Suprapubic skin (tissue), 3 donors: ENCODE measurements at regions not wholly inside any gene's neighbourhood (a gene's known extent, or its start where the extent isn't known, plus 50 kb on each side); places are given as distances from the start of the nearest gene placed in this dataset.

Source experiments
- POLR2A ChIP-seq, 2 donors: fragments of 450-650 bp; IDR thresholded peaks; one replicate each; pipeline ENCODE4 v1.6.1; 2017; ENCODE audit warnings: antibody characterized with exemption in 2 of 2, mild to moderate bottlenecking in 2 of 2, moderate library complexity in 2 of 2
- TF ChIP-seq, protein P1 (sequence below), 2 donors: fragments of 200-600 bp in 1 of 2; fragments of 450-650 bp in 1 of 2; sonication (generic) in 1 of 2; IDR thresholded peaks; one replicate each; pipeline ENCODE4 v1.5.1; 2016 to 2019; ENCODE audit warnings: antibody characterized with exemption in 2 of 2, mild to moderate bottlenecking in 1 of 2, moderate library complexity in 1 of 2

DNA sequence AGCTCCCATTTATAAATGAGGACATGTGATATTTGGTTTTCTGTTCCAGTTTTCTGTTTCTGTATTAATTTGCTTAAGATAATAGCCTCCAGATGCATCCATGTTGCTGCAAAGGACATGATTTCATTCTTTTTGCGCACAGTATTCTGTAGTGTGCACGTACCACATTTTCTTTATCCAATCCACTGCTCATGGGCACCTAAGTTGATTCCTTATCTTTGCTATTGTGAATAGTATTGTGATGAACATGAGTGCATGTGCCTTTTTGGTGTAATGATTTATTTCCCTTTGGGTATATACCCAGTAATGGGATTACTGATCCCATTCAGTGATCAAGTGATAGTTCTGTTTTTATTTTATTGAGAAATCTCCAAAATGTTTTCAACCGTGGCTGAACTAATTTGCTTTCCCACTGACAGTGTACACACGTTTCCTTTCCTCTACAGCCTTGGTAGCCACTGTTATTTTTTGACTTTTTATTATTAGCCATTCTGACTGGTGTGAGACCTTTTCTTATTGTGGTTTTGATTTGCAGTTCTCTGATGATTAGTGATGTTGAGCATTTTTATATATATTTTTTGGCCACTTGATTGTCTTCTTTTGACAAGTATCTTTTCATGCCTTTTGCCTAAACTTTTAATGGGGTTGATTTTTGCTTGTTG, 226.0 kb upstream of the ANO3 start:
- TF ChIP-seq, protein P1, sequence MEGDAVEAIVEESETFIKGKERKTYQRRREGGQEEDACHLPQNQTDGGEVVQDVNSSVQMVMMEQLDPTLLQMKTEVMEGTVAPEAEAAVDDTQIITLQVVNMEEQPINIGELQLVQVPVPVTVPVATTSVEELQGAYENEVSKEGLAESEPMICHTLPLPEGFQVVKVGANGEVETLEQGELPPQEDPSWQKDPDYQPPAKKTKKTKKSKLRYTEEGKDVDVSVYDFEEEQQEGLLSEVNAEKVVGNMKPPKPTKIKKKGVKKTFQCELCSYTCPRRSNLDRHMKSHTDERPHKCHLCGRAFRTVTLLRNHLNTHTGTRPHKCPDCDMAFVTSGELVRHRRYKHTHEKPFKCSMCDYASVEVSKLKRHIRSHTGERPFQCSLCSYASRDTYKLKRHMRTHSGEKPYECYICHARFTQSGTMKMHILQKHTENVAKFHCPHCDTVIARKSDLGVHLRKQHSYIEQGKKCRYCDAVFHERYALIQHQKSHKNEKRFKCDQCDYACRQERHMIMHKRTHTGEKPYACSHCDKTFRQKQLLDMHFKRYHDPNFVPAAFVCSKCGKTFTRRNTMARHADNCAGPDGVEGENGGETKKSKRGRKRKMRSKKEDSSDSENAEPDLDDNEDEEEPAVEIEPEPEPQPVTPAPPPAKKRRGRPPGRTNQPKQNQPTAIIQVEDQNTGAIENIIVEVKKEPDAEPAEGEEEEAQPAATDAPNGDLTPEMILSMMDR (IDR thresholded peaks at IDR 0.05) = no peak
- TF ChIP-seq POLR2A (IDR thresholded peaks at IDR 0.05) = no peak
